Esophagus squamous epithelium (tissue), 5 donors: ENCODE measurements at regions not wholly inside any gene's neighbourhood (a gene's known extent, or its start where the extent isn't known, plus 50 kb on each side); places are given as distances from the start of the nearest gene placed in this dataset.

Experiments used
- DNase-seq: peaks from one replicate; lab custom pipeline; 2025; lab: John Stamatoyannopoulos, UW
- H3K27ac ChIP-seq, 4 donors: fragments of 200-600 bp; sonication (generic); one replicate each; pipeline ENCODE4 v1.5.1; 2016 to 2019; ENCODE audit warnings: mild to moderate bottlenecking in 1 of 4
- H3K27me3 ChIP-seq, 4 donors: fragments of 200-600 bp; sonication (generic); 1 replicate in 3 of 4; 2 replicates in 1 of 4; pipeline versions ENCODE4 v1.5.1 to v1.6.0; 2017 to 2021; ENCODE audit warnings: antibody characterized with exemption in 1 of 4
- H3K36me3 ChIP-seq, 3 donors: fragments of 200-600 bp; sonication (generic); one replicate each; pipeline ENCODE4 v1.5.1; 2016 to 2019
- H3K4me1 ChIP-seq, 3 donors: fragments of 200-600 bp; sonication (generic); one replicate each; pipeline ENCODE4 v1.5.1; 2017 to 2019
- H3K4me3 ChIP-seq, 4 donors: fragments of 200-600 bp; sonication (generic); 1 replicate in 3 of 4; 2 replicates in 1 of 4; pipeline ENCODE4 v1.5.1; 2016 to 2019; ENCODE audit warnings: mild to moderate bottlenecking in 2 of 4, moderate library complexity in 1 of 4
- H3K9me3 ChIP-seq, 3 donors: fragments of 200-600 bp; sonication (generic); one replicate each; pipeline ENCODE4 v1.5.1; 2016 to 2019
- CTCF ChIP-seq, 6 experiments: fragments of 450-650 bp in 4 of 6; fragments of 200-600 bp in 2 of 6; sonication (generic) in 2 of 6; IDR thresholded peaks; one replicate each; pipeline ENCODE4 v1.5.1; 2016 to 2019; ENCODE audit warnings: antibody characterized with exemption in 6 of 6, mild to moderate bottlenecking in 4 of 6, moderate library complexity in 4 of 6
- POLR2A ChIP-seq, 4 donors: fragments of 450-650 bp; IDR thresholded peaks; one replicate each; pipeline ENCODE4 v1.6.1; 2017; ENCODE audit warnings: antibody characterized with exemption in 4 of 4, mild to moderate bottlenecking in 4 of 4, moderate library complexity in 3 of 4
- WGBS, 2 donors: methylation state at CpG; one replicate each; pipeline ENCODE4 v1.1.5; 2018; 5-methylcytosine and 5-hydroxymethylcytosine counted together
- intact Hi-C: fragments of 100-400 bp; cut with DNase I; formaldehyde crosslinking; loops from one replicate; pipeline ENCODE4 v1.15.0; 2022
- donor health status: DM: yes; HTN: yes; CAD: no.

- H3K9me3 ChIP-seq: no peaks in the 10 kb centered on the region
- no peak for DNase-seq
- H3K27ac ChIP-seq: no peak overlapping the region
- 83 to 92% methylated on average over 6 of the region's 6 CpGs for WGBS, 2 donors
- H3K4me1 ChIP-seq: no peaks in the 10 kb centered on the region
- H3K36me3 ChIP-seq: no peaks in the 10 kb centered on the region
- H3K27me3 ChIP-seq: no peaks in the 10 kb centered on the region
- intact Hi-C loops: no loop called here
- no peak overlapping the region for H3K4me3 ChIP-seq
- no peak for TF ChIP-seq POLR2A (IDR thresholded peaks at IDR 0.05)
- TF ChIP-seq CTCF (IDR thresholded peaks at IDR 0.05): no peak
Measured at GRCh38 chr2:76316691-76317090, 606.0 kb upstream of the GCFC2 start.

- no peaks in the 10 kb centered on the region for H3K9me3 ChIP-seq
- no peak overlapping the region for H3K4me3 ChIP-seq
- H3K27me3 ChIP-seq: no peaks in the 10 kb centered on the region
- no peak for TF ChIP-seq CTCF (IDR thresholded peaks at IDR 0.05)
- TF ChIP-seq POLR2A (IDR thresholded peaks at IDR 0.05): no peak
- no peaks in the 10 kb centered on the region for H3K4me1 ChIP-seq
- DNase-seq: no peak
- no peak overlapping the region for H3K27ac ChIP-seq
- intact Hi-C loops: no loop called here
- 12 to 17% methylated on average over 3 of the region's 3 CpGs for WGBS, 2 donors
- no peaks in the 10 kb centered on the region for H3K36me3 ChIP-seq
Measured at GRCh38 chr2:76314271-76315020, 603.7 kb upstream of the GCFC2 start.

- no peak for DNase-seq
- no peaks in the 10 kb centered on the region for H3K9me3 ChIP-seq
- H3K4me3 ChIP-seq: no peak overlapping the region
- intact Hi-C loops: no loop called here
- H3K4me1 ChIP-seq: no peaks in the 10 kb centered on the region
- TF ChIP-seq CTCF (IDR thresholded peaks at IDR 0.05) (no peak), POLR2A (IDR thresholded peaks at IDR 0.05) (no peak)
- WGBS, 2 donors: 58 to 60% methylated on average over 4 of the region's 4 CpGs
- no peak overlapping the region for H3K27ac ChIP-seq
- no peaks in the 10 kb centered on the region for H3K36me3 ChIP-seq
- no peaks in the 10 kb centered on the region for H3K27me3 ChIP-seq
Measured at GRCh38 chr2:76312236-76312635, 601.5 kb upstream of the GCFC2 start.

GRCh38 chr2:76311728-76312127 lies 601.0 kb upstream of the GCFC2 start:
- H3K27me3 ChIP-seq: no peaks in the 10 kb centered on the region
- H3K4me1 ChIP-seq: no peaks in the 10 kb centered on the region
- no peak for DNase-seq
- no peaks in the 10 kb centered on the region for H3K9me3 ChIP-seq
- no peak overlapping the region for H3K4me3 ChIP-seq
- TF ChIP-seq CTCF (IDR thresholded peaks at IDR 0.05) (no peak), POLR2A (IDR thresholded peaks at IDR 0.05) (no peak)
- intact Hi-C loops: no loop called here
- WGBS, 2 donors: 54 to 64% methylated on average over 4 of the region's 4 CpGs
- no peaks in the 10 kb centered on the region for H3K36me3 ChIP-seq
- H3K27ac ChIP-seq: no peak overlapping the region

GRCh38 chr2:76310894-76311633 lies 600.3 kb upstream of the GCFC2 start:
- no peak overlapping the region for H3K4me3 ChIP-seq
- no peaks in the 10 kb centered on the region for H3K9me3 ChIP-seq
- H3K36me3 ChIP-seq: no peaks in the 10 kb centered on the region
- no peaks in the 10 kb centered on the region for H3K4me1 ChIP-seq
- intact Hi-C loops: no loop called here
- H3K27ac ChIP-seq: no peak overlapping the region
- TF ChIP-seq CTCF (IDR thresholded peaks at IDR 0.05) (no peak), POLR2A (IDR thresholded peaks at IDR 0.05) (no peak)
- 44 to 46% methylated on average over 2 of the region's 2 CpGs for WGBS, 2 donors
- DNase-seq: no peak
- H3K27me3 ChIP-seq: no peaks in the 10 kb centered on the region
